ENCODE measurements at regions not wholly inside any gene's neighbourhood (a gene's known extent, or its start where the extent isn't known, plus 50 kb on each side); places are given as distances from the start of the nearest gene placed in this dataset.

DNA sequence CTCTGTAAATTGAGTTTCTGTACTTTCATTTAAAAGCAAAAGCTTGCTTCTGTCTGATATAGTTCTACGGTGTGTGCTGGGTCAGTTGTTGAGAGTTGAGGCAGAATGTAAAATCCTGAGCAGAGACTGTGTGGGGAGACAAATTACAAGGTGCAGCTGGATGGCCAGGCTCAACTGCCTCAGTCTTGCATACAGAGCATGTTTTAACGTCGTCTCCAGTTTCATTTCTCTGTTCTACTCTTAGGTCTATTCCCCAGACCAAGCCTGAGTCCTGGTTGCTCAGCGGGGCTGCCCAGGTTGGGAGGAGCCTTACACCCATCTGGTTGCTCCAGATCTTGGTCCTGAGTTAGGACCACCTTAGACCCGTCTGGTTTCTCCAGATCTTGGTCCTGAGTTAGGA, 54.4 kb upstream of the MEDAG start:
- no peaks in the 10 kb centered on the region for H3K4me1 Mint-ChIP-seq
- no peaks in the 10 kb centered on the region for H3K9me3 Mint-ChIP-seq
- intact Hi-C loops (cut with micrococcal nuclease) = no loop called here
- H3K27me3 Mint-ChIP-seq (ENCODE audit: low read depth in 2 of 2) = no peaks in the 10 kb centered on the region
- no peak for TF ChIP-seq CTCF (IDR thresholded peaks at IDR 0.05)
- no peaks in the 10 kb centered on the region for H3K9me3 ChIP-seq (ENCODE audit: control insufficient read depth, insufficient read depth, low read length)
- H3K27ac ChIP-seq (ENCODE audit: low read length) = no peak overlapping the region
- WGBS (ENCODE audit: insufficient coverage) = 62% methylated on average over 4 of the region's 5 CpGs
- H3K27ac Mint-ChIP-seq = no peak overlapping the region
- no peaks in the 10 kb centered on the region for H3K36me3 Mint-ChIP-seq
- no peaks in the 10 kb centered on the region for H3K36me3 ChIP-seq (ENCODE audit: control insufficient read depth, insufficient read depth, low read length)
- no peak overlapping the region for H3K4me3 ChIP-seq (ENCODE audit: low read length)
- H3K4me3 Mint-ChIP-seq = no peak overlapping the region
- peaks cover 4% of the 10 kb centered on the region for H3K4me1 ChIP-seq (ENCODE audit: control insufficient read depth, insufficient read depth, low read length)
- H3K27me3 ChIP-seq (ENCODE audit: control insufficient read depth, insufficient read depth, low read length) = no peaks in the 10 kb centered on the region
- ATAC-seq (no peak), DNase-seq (no peak)

- H3K4me1 Mint-ChIP-seq = no peaks in the 10 kb centered on the region
- DNase-seq = no peak
- no peaks in the 10 kb centered on the region for H3K27me3 ChIP-seq (ENCODE audit: control insufficient read depth, insufficient read depth, low read length)
- ATAC-seq = no peak
- H3K27ac ChIP-seq (ENCODE audit: low read length) = no peak overlapping the region
- peaks cover 0 to 3% of the 10 kb centered on the region in 2 donors for H3K27me3 Mint-ChIP-seq (ENCODE audit: low read depth in 2 of 2)
- no peak for TF ChIP-seq CTCF (IDR thresholded peaks at IDR 0.05)
- no peaks in the 10 kb centered on the region for H3K9me3 Mint-ChIP-seq
- no peaks in the 10 kb centered on the region for H3K9me3 ChIP-seq (ENCODE audit: control insufficient read depth, insufficient read depth, low read length)
- H3K27ac Mint-ChIP-seq = no peak overlapping the region
- no peaks in the 10 kb centered on the region for H3K36me3 Mint-ChIP-seq
- H3K4me3 Mint-ChIP-seq = no peak overlapping the region
- WGBS (ENCODE audit: insufficient coverage) = 88% methylated on average over 3 of the region's 3 CpGs
- H3K4me1 ChIP-seq (ENCODE audit: control insufficient read depth, insufficient read depth, low read length) = no peaks in the 10 kb centered on the region
- intact Hi-C loops (cut with micrococcal nuclease) = no loop called here
- H3K36me3 ChIP-seq (ENCODE audit: control insufficient read depth, insufficient read depth, low read length) = no peaks in the 10 kb centered on the region
- no peak overlapping the region for H3K4me3 ChIP-seq (ENCODE audit: low read length)
Observed at GRCh38 chr13:30855569-30855968, 50.5 kb upstream of the MEDAG start.

DNA sequence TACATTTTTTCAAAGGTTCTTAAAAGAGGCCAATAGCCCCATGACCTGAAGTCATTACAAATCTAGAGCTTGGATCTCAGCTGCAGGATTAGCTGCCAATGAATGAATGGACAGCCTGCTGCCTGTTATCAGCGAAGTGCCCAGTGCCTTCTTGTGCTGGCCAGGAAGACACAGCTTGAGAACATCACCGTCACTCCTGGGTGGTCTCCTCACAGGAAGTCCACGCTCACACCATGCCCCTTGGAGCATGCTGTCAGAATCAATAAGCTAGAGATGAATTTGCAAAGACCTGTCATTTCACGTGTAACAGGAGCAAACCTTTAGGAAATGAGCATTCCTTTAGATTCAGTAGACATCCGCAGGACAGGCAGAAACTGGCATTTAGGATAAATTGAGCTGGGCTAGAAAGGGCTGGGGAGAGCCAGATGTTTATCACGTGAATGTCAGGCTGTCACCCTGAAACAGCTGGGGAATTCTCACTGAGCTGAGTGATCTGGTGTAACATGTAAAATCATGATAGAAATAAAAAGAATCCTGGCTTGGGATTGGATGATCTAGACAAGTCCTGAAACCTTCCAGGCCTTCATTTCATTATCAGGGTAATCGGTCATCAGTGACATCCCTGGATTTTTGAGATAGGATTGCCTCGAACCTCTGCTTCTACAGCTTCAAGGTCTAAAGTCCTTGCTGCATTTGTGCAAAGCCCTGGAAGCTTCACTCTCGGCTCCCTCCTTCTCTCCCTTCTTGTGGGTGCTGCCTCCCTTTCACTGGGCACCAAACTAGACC, 49.9 kb upstream of the MEDAG start:
- Mint-ChIP-seq H3K27ac (no peak overlapping the region), H3K4me3 (no peak overlapping the region), H3K4me1 (no peaks in the 10 kb centered on the region), H3K36me3 (no peaks in the 10 kb centered on the region), H3K9me3 (no peaks in the 10 kb centered on the region), H3K27me3 (ENCODE audit: low read depth in 2 of 2) (peaks cover 0 to 3% of the 10 kb centered on the region in 2 donors)
- Histone ChIP-seq H3K4me1 (ENCODE audit: control insufficient read depth, insufficient read depth, low read length) (no peaks in the 10 kb centered on the region), H3K9me3 (ENCODE audit: control insufficient read depth, insufficient read depth, low read length) (no peaks in the 10 kb centered on the region), H3K27ac (ENCODE audit: low read length) (no peak overlapping the region), H3K27me3 (ENCODE audit: control insufficient read depth, insufficient read depth, low read length) (no peaks in the 10 kb centered on the region), H3K4me3 (ENCODE audit: low read length) (no peak overlapping the region), H3K36me3 (ENCODE audit: control insufficient read depth, insufficient read depth, low read length) (no peaks in the 10 kb centered on the region)
- WGBS (ENCODE audit: insufficient coverage) = 80% methylated on average over 9 of the region's 9 CpGs
- ATAC-seq (no peak), DNase-seq (no peak)
- intact Hi-C loops (cut with micrococcal nuclease) = no loop called here
- no peak for TF ChIP-seq CTCF (IDR thresholded peaks at IDR 0.05)
